NCI-H748 (cell line): ENCODE measurements at regions not wholly inside any gene's neighbourhood (a gene's known extent, or its start where the extent isn't known, plus 50 kb on each side); places are given as distances from the start of the nearest gene placed in this dataset.

Experiments
- DNase-seq: peaks from one replicate; lab custom pipeline; 2025; ENCODE audit not compliant: unreplicated experiment; lab: John Stamatoyannopoulos, UW

GRCh38 chr1:71191520-71191919 is 110.7 kb upstream of the ZRANB2 start:
- DNase-seq, result no peak

- no peak for DNase-seq
Measured at GRCh38 chr1:71190843-71191242, 110.0 kb upstream of the ZRANB2 start.

DNA sequence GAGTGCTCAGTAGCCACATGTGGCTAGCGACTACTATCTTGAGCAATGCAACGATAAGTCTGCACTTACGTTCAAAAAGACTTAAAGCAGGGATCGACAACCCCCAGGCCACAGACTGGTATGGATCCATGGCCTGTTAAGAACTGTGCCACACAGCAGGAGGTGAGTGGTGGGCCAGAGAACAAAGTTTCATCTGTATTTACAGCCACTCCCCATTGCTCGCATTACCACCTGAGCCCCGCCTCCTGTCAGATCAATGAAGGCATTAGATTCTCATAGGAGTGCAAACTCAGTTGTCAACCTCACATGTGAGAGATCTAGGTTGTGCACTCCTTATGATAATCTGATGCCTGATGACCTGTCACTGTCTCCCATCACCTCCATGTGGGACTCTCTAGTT is 103.6 kb upstream of the ZRANB2 start:
- DNase-seq, result no peak

DNA sequence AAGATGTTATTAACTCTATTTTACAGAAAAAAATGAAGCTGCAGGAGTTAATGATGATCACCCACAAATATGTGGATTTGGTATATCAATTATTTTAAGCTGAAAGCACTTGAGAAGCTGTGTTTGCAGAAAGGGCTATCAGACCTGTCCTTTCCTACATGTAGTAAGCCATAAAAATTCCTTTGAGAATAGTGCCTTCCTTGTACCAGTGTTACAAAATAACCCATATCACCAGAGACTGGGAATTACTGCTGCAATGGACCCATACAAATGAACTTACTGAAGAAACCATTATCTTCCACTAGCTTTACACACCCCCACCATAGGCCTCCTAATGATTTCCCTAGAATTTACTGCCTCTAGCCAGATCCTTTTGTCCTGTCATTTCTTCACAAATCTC is 99.2 kb upstream of the ZRANB2 start:
- no peak for DNase-seq

GRCh38 chr1:71170925-71171324 is 90.1 kb upstream of the ZRANB2 start:
- DNase-seq, result peak; percentile 25

- DNase-seq, result no peak
Measured at GRCh38 chr1:71167505-71167904, 86.7 kb upstream of the ZRANB2 start.

- peak; percentile 66 for DNase-seq
Measured at GRCh38 chr1:71166178-71167173, 85.6 kb upstream of the ZRANB2 start.

- no peak for DNase-seq
Measured at GRCh38 chr1:71157715-71158114, 76.9 kb upstream of the ZRANB2 start.

DNA sequence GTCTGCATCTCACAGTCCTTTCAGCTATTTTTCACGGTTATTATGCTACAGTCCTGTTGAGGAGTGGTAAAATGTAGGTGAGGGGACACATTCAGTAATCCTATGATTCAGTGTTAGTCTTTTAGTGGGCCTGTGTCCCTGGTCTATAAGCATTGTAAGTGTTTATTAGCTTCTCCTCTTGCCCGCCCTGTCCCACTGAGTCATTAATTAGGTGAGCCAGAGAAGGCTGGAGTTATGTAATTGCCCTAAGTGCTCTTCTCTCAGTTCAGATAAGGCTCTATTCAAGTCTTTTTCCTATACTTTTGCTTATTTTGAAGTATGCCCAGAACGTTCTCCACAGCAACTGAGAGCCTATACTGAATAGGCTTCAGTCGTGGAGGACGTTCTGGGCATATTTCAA is 76.3 kb upstream of the ZRANB2 start:
- no peak for DNase-seq

GRCh38 chr1:71156590-71156989 is 75.8 kb upstream of the ZRANB2 start:
- no peak for DNase-seq

GRCh38 chr1:71154429-71154828 is 73.6 kb upstream of the ZRANB2 start:
- peak; percentile 56 for DNase-seq

- DNase-seq, result no peak
Measured at GRCh38 chr1:71153826-71154225, 73.0 kb upstream of the ZRANB2 start.

GRCh38 chr1:71147637-71148360 is 67.0 kb upstream of the ZRANB2 start:
- DNase-seq, result no peak

- no peak for DNase-seq
Measured at GRCh38 chr1:71135571-71135970, 54.7 kb upstream of the ZRANB2 start.
